Activated CD4-positive, CD25-positive, alpha-beta regulatory T cell treated with anti-CD3 and anti-CD28 coated beads, Interleukin-2, amount 50 U/mL, for 72 hours (primary cell): ENCODE measurements at regions not wholly inside any gene's neighbourhood (a gene's known extent, or its start where the extent isn't known, plus 50 kb on each side); places are given as distances from the start of the nearest gene placed in this dataset.

Experiments used
- DNase-seq: peaks from one replicate; pipeline ENCODE4 v3.0.0; 2021

DNA sequence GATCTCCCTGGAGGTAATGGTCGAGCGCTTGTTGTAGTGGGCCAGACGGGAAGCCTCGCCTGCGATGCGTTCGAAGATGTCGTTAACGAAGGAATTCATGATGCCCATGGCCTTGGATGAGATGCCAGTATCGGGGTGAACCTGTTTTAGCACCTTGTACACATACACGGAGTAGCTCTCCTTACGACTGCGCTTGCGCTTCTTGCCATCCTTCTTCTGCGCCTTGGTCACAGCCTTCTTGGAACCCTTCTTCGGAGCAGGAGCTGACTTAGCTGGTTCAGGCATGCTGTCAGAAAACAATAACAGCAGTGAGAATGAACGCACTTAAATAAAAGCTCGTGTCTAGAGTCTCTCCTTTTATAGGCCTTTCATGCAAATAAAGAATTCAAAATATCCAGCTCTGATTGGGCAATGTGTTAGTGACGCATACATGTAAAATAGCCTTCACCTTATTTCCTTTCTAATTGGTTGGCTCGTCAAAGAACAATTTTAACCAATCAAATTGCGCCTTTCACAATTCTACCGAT lies 129.2 kb downstream of the HFE start:
- peak; percentile 77 for DNase-seq

DNA sequence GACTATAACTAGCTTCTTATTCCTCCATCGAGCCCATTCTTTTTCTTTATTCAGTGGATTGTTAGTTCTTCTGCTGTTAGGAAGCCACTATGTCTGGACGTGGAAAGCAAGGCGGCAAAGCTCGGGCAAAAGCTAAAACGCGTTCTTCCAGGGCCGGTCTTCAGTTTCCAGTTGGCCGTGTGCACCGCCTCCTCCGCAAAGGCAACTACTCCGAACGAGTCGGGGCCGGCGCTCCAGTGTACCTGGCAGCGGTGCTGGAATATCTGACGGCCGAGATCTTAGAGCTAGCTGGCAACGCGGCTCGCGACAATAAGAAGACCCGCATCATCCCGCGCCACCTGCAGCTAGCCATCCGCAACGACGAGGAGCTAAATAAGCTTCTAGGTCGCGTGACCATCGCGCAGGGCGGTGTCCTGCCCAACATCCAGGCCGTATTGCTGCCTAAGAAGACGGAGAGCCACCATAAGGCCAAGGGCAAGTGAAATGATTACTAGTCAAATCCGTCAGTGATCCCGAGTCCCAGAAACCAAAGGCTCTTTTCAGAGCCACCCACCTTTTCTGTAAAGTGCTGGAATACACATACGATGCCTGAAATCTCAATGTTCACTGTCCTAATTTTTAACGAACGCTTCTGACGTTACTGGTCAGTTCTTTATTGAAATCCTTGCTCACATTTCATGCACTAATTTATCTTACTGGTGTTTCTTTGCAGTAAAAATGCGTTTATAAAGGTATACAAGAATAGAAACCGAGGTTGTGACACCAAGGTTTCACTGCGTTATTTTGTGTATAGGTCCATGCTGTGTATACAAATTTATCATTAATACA lies 129.9 kb downstream of the HFE start:
- DNase-seq, result peak; percentile 78

GRCh38 chr6:26217714-26218075 lies 130.5 kb downstream of the HFE start:
- no peak for DNase-seq

- DNase-seq, result no peak
These were observed 131.6 kb downstream of the HFE start for GRCh38 chr6:26218824-26219223.

DNA sequence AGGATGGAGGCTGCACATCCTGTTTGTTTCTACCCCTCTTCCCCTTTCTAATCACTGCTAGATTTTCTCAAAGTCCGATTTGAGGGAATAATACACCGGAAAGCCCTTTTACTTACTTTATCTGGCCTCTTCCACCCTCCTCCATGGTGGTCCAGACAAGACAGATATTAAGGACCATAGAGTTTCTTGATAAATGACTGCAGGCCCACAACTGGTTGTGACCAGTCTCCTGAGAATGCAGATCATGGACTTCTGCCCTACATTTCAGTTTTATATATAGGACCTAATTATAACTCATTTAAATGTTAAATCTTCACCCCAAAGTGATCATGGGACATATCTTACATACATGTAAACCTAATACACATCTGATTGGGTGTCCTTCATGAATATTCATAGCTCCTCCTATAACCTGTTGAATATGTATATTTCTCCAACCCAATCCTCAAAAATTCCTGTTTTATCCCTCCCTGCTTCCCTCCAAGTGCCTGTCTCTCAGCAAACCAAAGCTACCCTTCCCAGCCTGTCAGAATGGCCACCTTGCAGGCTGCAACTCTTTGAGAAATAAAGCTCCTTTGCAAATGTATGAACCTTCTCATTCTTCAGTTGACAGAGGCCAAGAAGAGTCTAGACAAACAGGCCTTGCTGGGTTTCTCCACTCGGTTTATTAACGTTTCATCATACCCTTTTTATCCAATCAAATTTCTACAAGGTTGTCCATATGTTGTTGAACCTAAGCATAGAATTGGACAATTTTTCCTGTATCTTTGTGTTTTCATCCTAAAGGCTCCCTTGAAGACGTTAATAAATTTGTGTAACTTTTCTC lies 133.1 kb downstream of the HFE start:
- DNase-seq, result no peak

DNA sequence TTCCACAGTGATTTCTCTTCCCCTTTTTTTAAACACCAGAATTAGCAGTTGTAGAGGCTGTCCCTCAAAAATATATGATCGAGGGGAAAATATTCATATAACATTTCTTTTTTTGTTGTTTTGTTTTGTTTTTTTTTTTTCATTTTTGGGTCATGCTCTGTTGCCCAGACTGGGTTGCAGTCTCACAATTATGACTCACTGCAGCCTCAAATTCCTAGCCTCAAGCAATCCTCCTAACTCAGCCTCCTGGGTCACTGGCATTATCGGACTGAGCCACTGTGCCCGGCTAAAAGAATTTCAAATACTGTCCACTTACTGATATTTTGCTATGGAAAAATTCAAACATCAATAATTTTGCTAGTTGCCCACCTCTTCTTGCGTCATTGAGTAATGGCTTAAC lies 134.0 kb downstream of the HFE start:
- no peak for DNase-seq

GRCh38 chr6:26222571-26222970 lies 135.3 kb downstream of the HFE start:
- DNase-seq, result no peak

DNA sequence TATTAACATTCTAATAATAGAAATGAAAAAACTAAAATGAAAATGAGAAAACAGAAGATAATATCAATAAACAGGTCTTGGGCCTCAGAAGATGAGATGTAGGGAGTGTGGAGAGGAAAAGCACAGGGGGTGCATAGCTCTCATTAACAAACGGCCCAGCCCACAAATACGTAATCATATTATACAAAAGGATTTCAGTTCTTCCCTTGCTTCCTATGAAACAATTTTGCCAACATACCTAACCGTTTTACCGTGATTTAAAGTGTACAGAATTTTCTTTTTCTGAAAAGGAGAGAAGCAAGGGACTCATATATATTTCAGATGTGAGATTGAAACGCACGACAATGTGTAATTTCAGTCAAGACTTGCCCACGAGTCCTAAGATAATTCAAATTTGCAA lies 136.0 kb downstream of the HFE start:
- no peak for DNase-seq

- DNase-seq, result peak; percentile 55
These were observed 136.7 kb downstream of the HFE start for GRCh38 chr6:26223650-26224546.

DNA sequence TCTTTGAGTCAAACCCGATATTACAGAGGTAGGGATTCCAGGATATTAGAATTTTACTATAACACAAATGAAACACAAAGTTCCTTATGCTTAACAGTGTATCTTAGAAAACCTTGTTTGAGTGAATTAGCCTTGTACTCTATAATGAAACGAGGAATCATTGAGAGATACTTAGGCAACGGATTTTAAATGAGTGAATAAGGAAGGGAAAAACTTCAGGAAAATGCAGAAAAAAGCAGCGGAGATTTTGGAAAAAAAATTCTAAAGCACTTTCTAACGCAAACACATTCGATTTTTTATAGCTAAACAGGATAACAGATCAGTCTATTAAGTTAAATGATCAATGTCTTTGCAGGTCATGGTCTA lies 137.3 kb downstream of the HFE start:
- no peak for DNase-seq

DNA sequence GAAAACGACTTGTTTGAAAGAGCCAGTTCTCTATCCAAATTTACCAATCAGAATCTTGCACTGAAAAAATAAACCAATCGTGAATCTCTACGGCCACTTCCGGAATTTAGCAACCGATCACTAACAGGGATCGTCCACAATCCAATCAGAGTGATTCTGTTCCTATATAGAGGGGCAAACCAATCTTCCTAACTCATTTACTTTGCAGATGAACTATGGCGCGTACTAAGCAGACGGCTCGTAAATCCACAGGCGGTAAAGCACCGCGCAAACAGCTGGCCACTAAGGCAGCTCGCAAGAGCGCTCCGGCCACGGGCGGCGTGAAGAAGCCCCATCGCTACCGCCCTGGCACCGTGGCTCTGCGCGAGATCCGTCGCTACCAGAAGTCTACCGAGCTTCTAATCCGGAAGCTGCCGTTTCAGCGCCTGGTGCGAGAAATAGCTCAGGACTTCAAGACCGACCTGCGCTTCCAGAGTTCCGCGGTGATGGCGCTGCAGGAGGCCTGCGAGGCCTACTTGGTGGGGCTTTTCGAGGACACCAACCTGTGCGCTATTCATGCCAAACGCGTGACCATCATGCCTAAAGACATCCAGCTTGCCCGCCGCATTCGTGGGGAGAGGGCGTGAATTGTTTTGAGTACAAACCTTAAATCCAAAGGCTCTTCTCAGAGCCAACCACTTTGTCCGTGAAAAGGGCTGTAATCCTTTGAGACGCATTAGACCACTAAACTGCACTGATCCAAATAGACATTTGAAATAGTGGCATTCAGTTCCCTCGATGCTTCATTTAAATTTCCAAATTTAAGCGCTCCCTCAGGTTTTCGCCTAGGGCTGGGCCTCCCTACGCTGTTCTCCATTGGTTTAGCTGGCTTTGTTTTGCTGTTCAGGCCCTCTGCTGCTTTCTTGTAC lies 138.0 kb downstream of the HFE start:
- DNase-seq, result no peak

- DNase-seq, result no peak
These were observed 138.8 kb downstream of the HFE start for GRCh38 chr6:26225848-26226578.

DNA sequence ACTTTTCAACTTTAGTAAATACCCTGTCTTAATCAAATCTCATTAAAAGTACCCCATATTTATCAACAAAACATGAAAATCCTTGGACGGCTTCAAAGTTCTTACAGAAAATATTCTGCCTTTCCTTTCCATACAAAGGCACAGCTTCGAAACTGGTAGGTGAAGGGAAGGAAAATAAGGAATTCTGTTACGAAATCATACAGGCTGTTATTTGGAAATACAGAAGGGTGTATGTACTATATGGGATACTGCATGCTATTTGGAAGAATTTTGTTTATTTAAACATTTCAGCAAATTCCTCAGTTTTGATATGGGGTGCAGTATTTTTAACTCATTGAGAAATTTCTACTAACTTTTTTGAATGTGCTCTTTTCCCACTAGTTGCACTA lies 138.4 kb upstream of the BTN3A2 start:
- DNase-seq, result no peak

GRCh38 chr6:26230351-26230750 lies 134.6 kb upstream of the BTN3A2 start:
- no peak for DNase-seq

DNA sequence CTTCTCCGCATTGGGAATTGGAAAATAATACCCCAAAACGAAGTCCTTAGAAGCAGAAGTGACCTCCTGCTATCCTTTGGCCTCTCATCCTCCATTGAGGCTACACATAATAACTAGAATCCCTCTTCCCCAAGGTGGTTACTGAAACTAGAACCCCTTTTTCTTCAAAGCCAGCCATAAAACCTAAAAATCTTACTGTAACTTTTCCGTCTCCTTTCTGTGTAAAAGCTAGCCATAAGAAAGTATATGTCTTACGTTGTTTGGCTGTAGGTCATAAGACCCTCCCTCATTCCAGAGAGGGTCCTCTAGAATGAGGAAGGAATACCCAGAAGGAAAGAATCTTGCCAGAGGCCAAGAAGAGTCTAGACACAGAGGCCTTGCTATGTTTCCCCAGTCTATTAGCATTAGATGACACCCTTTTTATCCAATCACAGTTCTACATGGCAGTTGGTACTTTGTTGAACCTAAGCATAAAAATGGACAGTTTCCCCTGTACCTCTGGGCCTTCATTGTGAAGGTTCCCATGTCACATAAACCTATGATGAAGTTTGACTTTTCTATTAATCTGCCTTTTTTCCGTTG lies 133.9 kb upstream of the BTN3A2 start:
- DNase-seq, result no peak

GRCh38 chr6:26232306-26232939 lies 132.6 kb upstream of the BTN3A2 start:
- no peak for DNase-seq

- peak; percentile 52 for DNase-seq
These were observed 131.9 kb upstream of the BTN3A2 start for GRCh38 chr6:26232940-26233648.

DNA sequence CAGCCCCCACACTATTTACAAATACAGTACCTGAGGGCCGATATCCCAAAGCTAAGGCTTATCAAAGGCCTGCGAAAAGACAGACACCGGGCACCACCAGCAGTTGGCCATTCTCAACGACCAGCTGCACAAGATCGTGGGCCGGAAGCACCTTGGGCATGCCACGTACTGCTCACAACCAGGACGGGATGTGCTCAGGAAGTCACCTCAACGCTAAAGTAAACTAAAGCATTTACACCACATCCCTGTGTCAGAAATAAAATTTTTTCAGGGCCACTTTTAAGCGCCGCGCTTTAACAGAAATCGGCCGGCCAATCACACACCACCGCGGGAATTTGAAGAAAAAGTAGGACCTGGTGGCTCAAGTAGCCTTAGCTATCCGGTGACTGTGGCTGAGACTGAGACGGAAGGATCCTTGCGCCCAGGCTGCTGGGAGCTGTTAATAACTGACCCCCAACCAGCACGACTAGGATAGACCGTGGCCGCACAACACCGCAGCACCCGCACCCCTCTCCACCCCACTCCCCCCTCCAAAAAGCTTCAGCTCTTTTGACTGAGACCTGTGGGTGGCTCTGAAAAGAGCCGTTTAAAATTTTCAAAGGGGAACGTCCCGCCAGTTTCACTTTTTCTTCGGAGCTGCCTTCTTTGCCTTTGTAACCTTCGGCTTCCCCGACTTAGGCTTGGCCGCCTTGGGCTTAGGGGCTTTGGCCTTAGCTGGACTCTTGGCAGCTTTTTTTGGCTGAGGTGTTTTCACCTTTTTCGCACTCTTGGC lies 131.2 kb upstream of the BTN3A2 start:
- peak; percentile 74 for DNase-seq
